GM12878 (cell line): ENCODE measurements at regions not wholly inside any gene's neighbourhood (a gene's known extent, or its start where the extent isn't known, plus 50 kb on each side); places are given as distances from the start of the nearest gene placed in this dataset.

Source experiments
- CBX5 ChIP-seq: sonication (generic); IDR thresholded peaks from 2 replicates; pipeline ENCODE4 v1.6.1; 2016; ENCODE audit warnings: low read depth, moderate library complexity, mild to moderate bottlenecking, inconsistent platforms
- CREM ChIP-seq: IDR thresholded peaks from 2 replicates; pipeline ENCODE4 v1.6.1; 2014; ENCODE audit warnings: antibody characterized with exemption, low read depth
- FOS ChIP-seq: IDR thresholded peaks from 3 replicates; pipeline ENCODE4 v1.6.1; 2011; ENCODE audit warnings: borderline replicate concordance; ENCODE audit not compliant: insufficient read length; ENCODE audit errors: extremely low read depth
- HDAC2 ChIP-seq: fragments of 200-600 bp; sonication (generic); IDR thresholded peaks from 2 replicates; pipeline ENCODE4 v1.6.1; 2017
- HDAC6 ChIP-seq: fragments of 200-600 bp; sonication (generic); IDR thresholded peaks from one replicate; pipeline ENCODE4 v1.8.0; 2017; ENCODE audit warnings: antibody characterized with exemption; ENCODE audit not compliant: unreplicated experiment
- IRF4 ChIP-seq: IDR thresholded peaks from 2 replicates; pipeline ENCODE4 v1.6.1; 2011; ENCODE audit warnings: low read depth, low read length
- KLF5 ChIP-seq: fragments of 450-650 bp; IDR thresholded peaks from 2 replicates; pipeline ENCODE4 v1.6.1; 2014; ENCODE audit warnings: mild to moderate bottlenecking; ENCODE audit not compliant: partially characterized antibody
- MTA2 ChIP-seq: fragments of 450-650 bp; IDR thresholded peaks from 2 replicates; pipeline ENCODE4 v1.6.1; 2016; ENCODE audit warnings: low read depth, mild to moderate bottlenecking, moderate library complexity
- NFIC ChIP-seq: IDR thresholded peaks from 2 replicates; pipeline ENCODE4 v1.6.1; 2012; ENCODE audit warnings: low read depth, mild to moderate bottlenecking, inconsistent platforms, low read length, moderate library complexity
- NR2C1 ChIP-seq: fragments of 450-650 bp; IDR thresholded peaks from 2 replicates; pipeline ENCODE4 v1.6.1; 2017; ENCODE audit warnings: antibody characterized with exemption, mild to moderate bottlenecking, moderate library complexity
- NR2C2 ChIP-seq: IDR thresholded peaks from 2 replicates; pipeline ENCODE4 v1.6.1; 2011; ENCODE audit warnings: borderline replicate concordance, low read depth; ENCODE audit not compliant: control insufficient read depth, insufficient read length
- PAX8 ChIP-seq: fragments of 450-650 bp; IDR thresholded peaks from 2 replicates; pipeline ENCODE4 v1.6.1; 2017; ENCODE audit warnings: mild to moderate bottlenecking, moderate library complexity
- POU2F2 ChIP-seq: IDR thresholded peaks from 3 replicates; pipeline ENCODE4 v1.6.1; 2011; ENCODE audit warnings: low read depth, mild to moderate bottlenecking, low read length, borderline replicate concordance
- RB1 ChIP-seq: fragments of 450-650 bp; formaldehyde crosslinking; IDR thresholded peaks from 2 replicates; pipeline ENCODE4 v1.6.1; 2017; ENCODE audit warnings: mild to moderate bottlenecking, borderline replicate concordance
- SMAD1 ChIP-seq: fragments of 450-650 bp; IDR thresholded peaks from 2 replicates; pipeline ENCODE4 v1.6.1; 2018; ENCODE audit warnings: mild to moderate bottlenecking, low read depth; ENCODE audit not compliant: partially characterized antibody
- SPI1 ChIP-seq: IDR thresholded peaks from 2 replicates; pipeline ENCODE4 v1.6.1; 2011; ENCODE audit warnings: low read depth, mild to moderate bottlenecking, low read length, moderate library complexity, borderline replicate concordance; ENCODE audit not compliant: insufficient read depth
- SREBF2 ChIP-seq: IDR thresholded peaks from 2 replicates; pipeline ENCODE4 v1.6.1; 2012; ENCODE audit warnings: mild to moderate bottlenecking, low read length
- TF ChIP-seq, protein P1 (sequence below): fragments of 450-650 bp; IDR thresholded peaks from 2 replicates; pipeline ENCODE4 v1.6.1; 2017; ENCODE audit warnings: mild to moderate bottlenecking, moderate library complexity
- TF ChIP-seq, protein P2 (sequence below): IDR thresholded peaks from 2 replicates; pipeline ENCODE4 v1.6.1; 2012; ENCODE audit warnings: low read length, inconsistent platforms
- TF ChIP-seq, protein P3 (sequence below): IDR thresholded peaks from 2 replicates; pipeline ENCODE4 v1.6.1; 2011; ENCODE audit warnings: mild to moderate bottlenecking, low read depth, low read length, moderate library complexity; ENCODE audit not compliant: insufficient replicate concordance
- TF ChIP-seq, protein P4 (sequence below): IDR thresholded peaks from 2 replicates; pipeline ENCODE4 v1.6.1; 2011; ENCODE audit warnings: borderline replicate concordance, low read depth, mild to moderate bottlenecking, moderate library complexity, low read length; ENCODE audit not compliant: insufficient read depth, poor library complexity, severe bottlenecking

DNA sequence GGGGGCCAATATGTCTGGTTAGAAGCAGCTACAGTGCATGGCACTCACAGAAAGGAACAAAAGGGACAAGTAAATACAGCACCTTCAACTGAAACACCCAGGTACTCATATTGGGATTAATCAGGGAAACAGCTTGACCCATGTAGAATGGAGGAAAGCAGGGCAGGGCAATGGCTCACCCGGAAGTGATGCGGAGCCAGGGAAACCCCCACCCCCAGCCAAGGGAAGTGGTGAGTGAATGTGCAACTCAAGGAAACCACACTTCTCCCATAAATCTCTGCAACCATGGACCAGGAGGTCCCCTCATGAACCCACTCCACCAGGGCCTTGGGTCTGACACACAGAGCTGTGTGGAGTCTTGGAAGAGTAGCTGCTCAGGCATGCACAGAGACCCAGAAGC, 117.1 kb downstream of the MTHFS start (continued):
- TF ChIP-seq, protein P1, sequence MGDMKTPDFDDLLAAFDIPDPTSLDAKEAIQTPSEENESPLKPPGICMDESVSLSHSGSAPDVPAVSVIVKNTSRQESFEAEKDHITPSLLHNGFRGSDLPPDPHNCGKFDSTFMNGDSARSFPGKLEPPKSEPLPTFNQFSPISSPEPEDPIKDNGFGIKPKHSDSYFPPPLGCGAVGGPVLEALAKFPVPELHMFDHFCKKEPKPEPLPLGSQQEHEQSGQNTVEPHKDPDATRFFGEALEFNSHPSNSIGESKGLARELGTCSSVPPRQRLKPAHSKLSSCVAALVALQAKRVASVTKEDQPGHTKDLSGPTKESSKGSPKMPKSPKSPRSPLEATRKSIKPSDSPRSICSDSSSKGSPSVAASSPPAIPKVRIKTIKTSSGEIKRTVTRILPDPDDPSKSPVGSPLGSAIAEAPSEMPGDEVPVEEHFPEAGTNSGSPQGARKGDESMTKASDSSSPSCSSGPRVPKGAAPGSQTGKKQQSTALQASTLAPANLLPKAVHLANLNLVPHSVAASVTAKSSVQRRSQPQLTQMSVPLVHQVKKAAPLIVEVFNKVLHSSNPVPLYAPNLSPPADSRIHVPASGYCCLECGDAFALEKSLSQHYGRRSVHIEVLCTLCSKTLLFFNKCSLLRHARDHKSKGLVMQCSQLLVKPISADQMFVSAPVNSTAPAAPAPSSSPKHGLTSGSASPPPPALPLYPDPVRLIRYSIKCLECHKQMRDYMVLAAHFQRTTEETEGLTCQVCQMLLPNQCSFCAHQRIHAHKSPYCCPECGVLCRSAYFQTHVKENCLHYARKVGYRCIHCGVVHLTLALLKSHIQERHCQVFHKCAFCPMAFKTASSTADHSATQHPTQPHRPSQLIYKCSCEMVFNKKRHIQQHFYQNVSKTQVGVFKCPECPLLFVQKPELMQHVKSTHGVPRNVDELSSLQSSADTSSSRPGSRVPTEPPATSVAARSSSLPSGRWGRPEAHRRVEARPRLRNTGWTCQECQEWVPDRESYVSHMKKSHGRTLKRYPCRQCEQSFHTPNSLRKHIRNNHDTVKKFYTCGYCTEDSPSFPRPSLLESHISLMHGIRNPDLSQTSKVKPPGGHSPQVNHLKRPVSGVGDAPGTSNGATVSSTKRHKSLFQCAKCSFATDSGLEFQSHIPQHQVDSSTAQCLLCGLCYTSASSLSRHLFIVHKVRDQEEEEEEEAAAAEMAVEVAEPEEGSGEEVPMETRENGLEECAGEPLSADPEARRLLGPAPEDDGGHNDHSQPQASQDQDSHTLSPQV: no peak
- TF ChIP-seq RB1 (no peak), HDAC6 (no peak), CBX5 (no peak), CREM (no peak), PAX8 (no peak), KLF5 (no peak), POU2F2 (no peak), NFIC (no peak), SREBF2 (no peak), SMAD1 (no peak), NR2C1 (0 out of 2 replicates have a peak, but pooled peaks have one; percentile 11), NR2C2 (no peak), IRF4 (no peak), SPI1 (peak; percentile 10; the same call in 1 of the 2 replicates), MTA2 (no peak), FOS (no peak), HDAC2 (no peak)
- TF ChIP-seq, protein P2, sequence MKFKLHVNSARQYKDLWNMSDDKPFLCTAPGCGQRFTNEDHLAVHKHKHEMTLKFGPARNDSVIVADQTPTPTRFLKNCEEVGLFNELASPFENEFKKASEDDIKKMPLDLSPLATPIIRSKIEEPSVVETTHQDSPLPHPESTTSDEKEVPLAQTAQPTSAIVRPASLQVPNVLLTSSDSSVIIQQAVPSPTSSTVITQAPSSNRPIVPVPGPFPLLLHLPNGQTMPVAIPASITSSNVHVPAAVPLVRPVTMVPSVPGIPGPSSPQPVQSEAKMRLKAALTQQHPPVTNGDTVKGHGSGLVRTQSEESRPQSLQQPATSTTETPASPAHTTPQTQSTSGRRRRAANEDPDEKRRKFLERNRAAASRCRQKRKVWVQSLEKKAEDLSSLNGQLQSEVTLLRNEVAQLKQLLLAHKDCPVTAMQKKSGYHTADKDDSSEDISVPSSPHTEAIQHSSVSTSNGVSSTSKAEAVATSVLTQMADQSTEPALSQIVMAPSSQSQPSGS: no peak
- TF ChIP-seq, protein P3, sequence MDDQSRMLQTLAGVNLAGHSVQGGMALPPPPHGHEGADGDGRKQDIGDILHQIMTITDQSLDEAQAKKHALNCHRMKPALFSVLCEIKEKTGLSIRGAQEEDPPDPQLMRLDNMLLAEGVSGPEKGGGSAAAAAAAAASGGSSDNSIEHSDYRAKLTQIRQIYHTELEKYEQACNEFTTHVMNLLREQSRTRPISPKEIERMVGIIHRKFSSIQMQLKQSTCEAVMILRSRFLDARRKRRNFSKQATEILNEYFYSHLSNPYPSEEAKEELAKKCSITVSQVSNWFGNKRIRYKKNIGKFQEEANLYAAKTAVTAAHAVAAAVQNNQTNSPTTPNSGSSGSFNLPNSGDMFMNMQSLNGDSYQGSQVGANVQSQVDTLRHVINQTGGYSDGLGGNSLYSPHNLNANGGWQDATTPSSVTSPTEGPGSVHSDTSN: no peak
- TF ChIP-seq, protein P4, sequence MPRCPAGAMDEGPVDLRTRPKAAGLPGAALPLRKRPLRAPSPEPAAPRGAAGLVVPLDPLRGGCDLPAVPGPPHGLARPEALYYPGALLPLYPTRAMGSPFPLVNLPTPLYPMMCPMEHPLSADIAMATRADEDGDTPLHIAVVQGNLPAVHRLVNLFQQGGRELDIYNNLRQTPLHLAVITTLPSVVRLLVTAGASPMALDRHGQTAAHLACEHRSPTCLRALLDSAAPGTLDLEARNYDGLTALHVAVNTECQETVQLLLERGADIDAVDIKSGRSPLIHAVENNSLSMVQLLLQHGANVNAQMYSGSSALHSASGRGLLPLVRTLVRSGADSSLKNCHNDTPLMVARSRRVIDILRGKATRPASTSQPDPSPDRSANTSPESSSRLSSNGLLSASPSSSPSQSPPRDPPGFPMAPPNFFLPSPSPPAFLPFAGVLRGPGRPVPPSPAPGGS: no peak
